ENCODE measurements at regions not wholly inside any gene's neighbourhood (a gene's known extent, or its start where the extent isn't known, plus 50 kb on each side); places are given as distances from the start of the nearest gene placed in this dataset.

GRCh38 chr10:52642208-52642607 is 130.4 kb downstream of the MBL2 start:
- TF ChIP-seq CTCF (IDR thresholded peaks at IDR 0.05) (no peak), POLR2A (IDR thresholded peaks at IDR 0.05) (no peak)
